SU-DHL-6 (cell line): ENCODE measurements at regions not wholly inside any gene's neighbourhood (a gene's known extent, or its start where the extent isn't known, plus 50 kb on each side); places are given as distances from the start of the nearest gene placed in this dataset.

Experiments
- H2AFZ ChIP-seq: fragments of 200-600 bp; sonication (generic); 2 replicates; pipeline ENCODE4 v1.6.1; 2014; ENCODE audit warnings: low read depth, mild to moderate bottlenecking, moderate library complexity, mixed read lengths, antibody characterized with exemption, low read length; ENCODE audit not compliant: severe bottlenecking
- H3F3A ChIP-seq: fragments of 200-600 bp; shearing (Covaris generic); 2 replicates; pipeline ENCODE4 v1.6.0; 2016; ENCODE audit warnings: antibody characterized with exemption, mild to moderate bottlenecking; ENCODE audit not compliant: insufficient read depth
- H3K27ac ChIP-seq: fragments of 200-600 bp; sonication (generic); 2 replicates; pipeline ENCODE4 v1.5.1; 2016; ENCODE audit warnings: low read depth, mild to moderate bottlenecking, low read length, moderate library complexity, mixed read lengths
- H3K27me3 ChIP-seq: fragments of 200-600 bp; sonication (generic), shearing (Covaris generic); 2 replicates; pipeline ENCODE4 v1.6.0; 2014; ENCODE audit warnings: mild to moderate bottlenecking, low read length
- H3K36me3 ChIP-seq: fragments of 200-600 bp; sonication (generic); 2 replicates; pipeline ENCODE4 v1.6.1; 2014; ENCODE audit warnings: mild to moderate bottlenecking, low read length, mixed read lengths
- H3K4me2 ChIP-seq: fragments of 300-600, 200-600 bp; shearing (Covaris generic), sonication (generic); 2 replicates; pipeline ENCODE4 v1.6.0; 2014; ENCODE audit warnings: low read length, low read depth, mild to moderate bottlenecking; ENCODE audit not compliant: poor library complexity, severe bottlenecking
- H3K4me3 ChIP-seq: fragments of 200-600 bp; sonication (generic); 2 replicates; pipeline ENCODE4 v1.5.1; 2014; ENCODE audit warnings: antibody characterized with exemption, low read length, mild to moderate bottlenecking, mixed read lengths; ENCODE audit not compliant: insufficient read depth, poor library complexity, severe bottlenecking
- H3K79me2 ChIP-seq: fragments of 200-600 bp; sonication (generic); 2 replicates; pipeline ENCODE4 v1.6.1; 2014; ENCODE audit warnings: mild to moderate bottlenecking, low read length, moderate library complexity; ENCODE audit not compliant: insufficient read depth
- H3K9ac ChIP-seq: fragments of 200-600 bp; sonication (generic); 2 replicates; pipeline ENCODE4 v1.7.0; 2014; ENCODE audit warnings: mild to moderate bottlenecking, low read length
- H3K9me2 ChIP-seq: fragments of 200-600 bp; sonication (generic); replicated peaks from 2 replicates; pipeline ENCODE4 v1.6.1; 2014; ENCODE audit warnings: low read length; ENCODE audit not compliant: insufficient read depth
- H3K9me3 ChIP-seq: fragments of 200-600 bp; sonication (generic); 2 replicates; pipeline ENCODE4 v1.6.1; 2014; ENCODE audit warnings: low read length, mixed read lengths; ENCODE audit not compliant: insufficient read depth
- H4K20me1 ChIP-seq: fragments of 200-600 bp; sonication (generic); 2 replicates; pipeline ENCODE4 v1.6.1; 2014; ENCODE audit warnings: low read depth, mild to moderate bottlenecking, antibody characterized with exemption, low read length, moderate library complexity, mixed read lengths
- EZH2phosphoT487 ChIP-seq: fragments of 200-600 bp; sonication (generic), shearing (Covaris generic); conservative IDR thresholded peaks from 2 replicates; pipeline ENCODE4 v1.6.1; 2018; ENCODE audit warnings: mild to moderate bottlenecking, antibody characterized with exemption, low read length, moderate library complexity, mixed read lengths
- TF ChIP-seq, protein P1 (sequence below): fragments of 200-600 bp; sonication (generic); IDR thresholded peaks from one replicate; pipeline ENCODE4 v1.5.1; 2017; ENCODE audit warnings: antibody characterized with exemption, mild to moderate bottlenecking, low read length, moderate library complexity; ENCODE audit not compliant: insufficient read depth, poor library complexity, severe bottlenecking

DNA sequence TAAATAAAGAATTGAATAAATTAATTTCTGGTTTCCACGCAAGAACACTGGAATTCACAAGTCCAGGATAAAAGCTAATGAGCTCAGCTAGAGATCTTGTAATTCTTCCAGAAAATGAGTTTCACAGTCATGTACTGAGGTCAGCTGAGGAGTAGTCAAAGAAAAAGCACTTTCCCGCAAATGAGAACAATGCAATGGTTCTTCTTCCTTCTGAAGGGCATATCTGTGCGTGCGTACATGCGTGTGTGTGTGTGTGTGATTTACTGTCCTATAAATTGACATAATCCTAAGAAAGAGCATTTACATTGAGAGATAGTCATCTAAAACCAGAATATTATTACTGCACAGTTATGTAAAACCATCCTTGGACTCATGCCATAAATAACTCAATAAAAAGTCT is 968.9 kb upstream of the EYS start:
- H3K4me2 ChIP-seq: no peak overlapping the region
- H3K9ac ChIP-seq: no peak overlapping the region
- no peaks in the 10 kb centered on the region for H3K36me3 ChIP-seq
- TF ChIP-seq, protein P1, sequence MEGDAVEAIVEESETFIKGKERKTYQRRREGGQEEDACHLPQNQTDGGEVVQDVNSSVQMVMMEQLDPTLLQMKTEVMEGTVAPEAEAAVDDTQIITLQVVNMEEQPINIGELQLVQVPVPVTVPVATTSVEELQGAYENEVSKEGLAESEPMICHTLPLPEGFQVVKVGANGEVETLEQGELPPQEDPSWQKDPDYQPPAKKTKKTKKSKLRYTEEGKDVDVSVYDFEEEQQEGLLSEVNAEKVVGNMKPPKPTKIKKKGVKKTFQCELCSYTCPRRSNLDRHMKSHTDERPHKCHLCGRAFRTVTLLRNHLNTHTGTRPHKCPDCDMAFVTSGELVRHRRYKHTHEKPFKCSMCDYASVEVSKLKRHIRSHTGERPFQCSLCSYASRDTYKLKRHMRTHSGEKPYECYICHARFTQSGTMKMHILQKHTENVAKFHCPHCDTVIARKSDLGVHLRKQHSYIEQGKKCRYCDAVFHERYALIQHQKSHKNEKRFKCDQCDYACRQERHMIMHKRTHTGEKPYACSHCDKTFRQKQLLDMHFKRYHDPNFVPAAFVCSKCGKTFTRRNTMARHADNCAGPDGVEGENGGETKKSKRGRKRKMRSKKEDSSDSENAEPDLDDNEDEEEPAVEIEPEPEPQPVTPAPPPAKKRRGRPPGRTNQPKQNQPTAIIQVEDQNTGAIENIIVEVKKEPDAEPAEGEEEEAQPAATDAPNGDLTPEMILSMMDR: no peak
- no peak for TF ChIP-seq EZH2phosphoT487
- no peak overlapping the region for H3K4me3 ChIP-seq
- no peaks in the 10 kb centered on the region for H3F3A ChIP-seq
- H3K27ac ChIP-seq: no peak overlapping the region
- no peak overlapping the region for H2AFZ ChIP-seq
- no peaks in the 10 kb centered on the region for H3K27me3 ChIP-seq
- H4K20me1 ChIP-seq: no peaks in the 10 kb centered on the region
- no peaks in the 10 kb centered on the region for H3K79me2 ChIP-seq
- H3K9me2 ChIP-seq: no peaks in the 10 kb centered on the region
- H3K9me3 ChIP-seq: no peaks in the 10 kb centered on the region

DNA sequence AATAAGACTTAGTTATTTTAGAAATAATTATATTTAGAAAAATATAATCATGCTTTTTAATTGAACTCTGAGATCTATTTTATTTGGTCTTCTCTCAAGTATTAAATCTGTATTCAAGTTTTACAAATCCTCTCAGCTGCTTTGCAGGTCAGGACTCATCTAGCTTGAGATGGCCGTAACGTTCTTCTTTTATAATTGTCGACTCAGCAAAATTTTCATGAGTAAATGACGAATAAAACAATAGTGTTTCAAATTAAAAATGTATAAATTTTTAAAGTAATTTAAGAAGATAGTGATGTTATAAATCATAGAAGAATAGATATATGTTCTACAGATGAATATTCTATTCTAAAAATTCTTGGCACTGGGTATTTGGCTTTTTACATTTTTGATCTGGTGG is 957.1 kb upstream of the EYS start:
- no peaks in the 10 kb centered on the region for H4K20me1 ChIP-seq
- H3K27me3 ChIP-seq: no peaks in the 10 kb centered on the region
- H3K9me3 ChIP-seq: no peaks in the 10 kb centered on the region
- H3K4me3 ChIP-seq: no peak overlapping the region
- no peak overlapping the region for H2AFZ ChIP-seq
- no peaks in the 10 kb centered on the region for H3K36me3 ChIP-seq
- no peak overlapping the region for H3K4me2 ChIP-seq
- no peaks in the 10 kb centered on the region for H3F3A ChIP-seq
- H3K9ac ChIP-seq: no peak overlapping the region
- H3K79me2 ChIP-seq: no peaks in the 10 kb centered on the region
- TF ChIP-seq, protein P1: no peak
- TF ChIP-seq EZH2phosphoT487: no peak
- no peaks in the 10 kb centered on the region for H3K9me2 ChIP-seq
- no peak overlapping the region for H3K27ac ChIP-seq

DNA sequence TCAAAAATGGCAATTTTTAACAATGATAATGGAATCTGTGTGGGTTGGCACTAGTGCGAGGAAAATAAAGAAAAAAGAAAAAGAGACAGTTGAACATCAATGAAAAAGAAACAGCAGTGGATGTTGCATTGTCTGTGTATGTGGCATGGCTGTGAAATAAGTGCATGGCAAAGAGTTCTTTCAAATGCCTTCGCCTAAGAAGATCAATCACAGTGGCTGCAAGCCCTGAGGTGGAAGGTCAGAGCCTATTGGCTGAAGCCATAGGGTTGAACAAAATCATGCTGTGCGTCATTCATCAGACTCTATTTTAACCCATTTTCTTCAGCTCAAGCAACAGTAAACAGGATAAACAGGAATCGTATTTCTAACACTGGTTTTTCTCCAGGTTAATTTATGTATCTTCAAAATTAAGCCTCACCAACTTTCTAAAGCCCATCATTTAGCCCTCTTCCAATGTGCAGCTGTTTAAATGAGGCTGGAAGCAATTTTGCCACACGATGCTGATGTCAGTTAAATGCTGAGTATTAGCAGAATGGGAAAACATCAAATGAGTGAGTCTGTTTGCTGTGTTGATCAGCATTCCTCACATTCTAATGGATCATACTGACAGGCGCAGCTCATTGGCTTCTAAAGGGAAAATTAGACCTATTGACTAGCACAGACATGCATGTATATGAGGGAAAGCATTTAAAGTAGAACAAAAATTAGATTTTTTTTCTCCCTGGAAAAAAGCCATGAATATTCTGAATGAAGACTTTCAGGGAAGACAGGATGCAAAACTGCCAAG is 955.9 kb upstream of the EYS start:
- no peak for TF ChIP-seq EZH2phosphoT487
- TF ChIP-seq, protein P1: no peak
- Histone ChIP-seq H3K79me2 (no peaks in the 10 kb centered on the region), H4K20me1 (no peaks in the 10 kb centered on the region), H3K4me3 (no peak overlapping the region), H3K27ac (no peak overlapping the region), H3K36me3 (no peaks in the 10 kb centered on the region), H3K9me2 (no peaks in the 10 kb centered on the region), H3K4me2 (no peak overlapping the region), H3K27me3 (no peaks in the 10 kb centered on the region), H2AFZ (peak overlapping the region; percentile 12), H3F3A (no peaks in the 10 kb centered on the region), H3K9ac (no peak overlapping the region), H3K9me3 (no peaks in the 10 kb centered on the region)
